B cell (primary cell): ENCODE measurements at regions not wholly inside any gene's neighbourhood (a gene's known extent, or its start where the extent isn't known, plus 50 kb on each side); places are given as distances from the start of the nearest gene placed in this dataset.

ENCODE experiments used
- ATAC-seq: fragments of 200-7000 bp; cut with Tn5 transposase; one replicate; pipeline ENCODE4 v1.10.0; 2021; ENCODE audit warnings: low read depth, mild to moderate bottlenecking, moderate number of reproducible peaks, moderate library complexity
- CTCF ChIA-PET: fragments of 350-600 bp; sonication (Branson Sonifier 250); formaldehyde crosslinking; loops from one replicate; lab custom pipeline; 2021; ENCODE audit warnings: antibody characterized with exemption, inconsistent platforms; lab: Charles Lee
- POLR2A ChIA-PET: fragments of 350-600 bp; sonication (Branson Sonifier 250); formaldehyde crosslinking; loops from one replicate; lab custom pipeline; 2021; ENCODE audit warnings: antibody characterized with exemption; lab: Charles Lee
- DNase-seq: peaks from one replicate; pipeline ENCODE4 v3.0.0; 2013
- H2AFZ ChIP-seq: 2 replicates; pipeline ENCODE4 v1.6.1; 2012; ENCODE audit warnings: mild to moderate bottlenecking, low read depth, low read length; ENCODE audit not compliant: insufficient read depth, poor library complexity, severe bottlenecking
- H3K27ac ChIP-seq, 2 donors: 1 replicate in 1 of 2; 2 replicates in 1 of 2; pipeline ENCODE4 v1.5.1; 2012 to 2013; ENCODE audit warnings: low read length in 2 of 2, mild to moderate bottlenecking in 2 of 2, moderate library complexity in 1 of 2
- H3K27me3 ChIP-seq, 4 experiments: fragments of 200-600 bp in 1 of 4; sonication (generic) in 1 of 4; replicated peaks in 1 of 4; 1 replicate in 2 of 4; 2 replicates in 2 of 4; pipeline versions ENCODE4 v1.6.1 to v1.7.0; 2013 to 2016; ENCODE audit warnings: low read length in 3 of 4, mild to moderate bottlenecking in 2 of 4, mixed read lengths in 1 of 4, moderate library complexity in 1 of 4; ENCODE audit not compliant: insufficient read depth in 4 of 4, control insufficient read depth in 3 of 4; ENCODE audit errors: control extremely low read depth in 1 of 4
- H3K36me3 ChIP-seq, 2 experiments: replicated peaks in 1 of 2; 1 replicate in 1 of 2; 2 replicates in 1 of 2; pipeline versions ENCODE4 v1.6.1 to v1.7.1; 2013; ENCODE audit warnings: low read length in 1 of 2; ENCODE audit not compliant: insufficient read depth in 2 of 2, control insufficient read depth in 1 of 2; ENCODE audit errors: control extremely low read depth in 1 of 2, extremely low read depth in 1 of 2
- H3K4me1 ChIP-seq, 2 donors: fragments of 200-600 bp in 1 of 2; sonication (generic) in 1 of 2; 1 replicate in 1 of 2; 2 replicates in 1 of 2; pipeline versions ENCODE4 v1.5.1 to v1.6.1; 2013 to 2017; ENCODE audit warnings: low read length in 2 of 2; ENCODE audit not compliant: control insufficient read depth in 2 of 2, insufficient read depth in 2 of 2
- H3K4me2 ChIP-seq: replicated peaks from 2 replicates; pipeline ENCODE3; 2012; ENCODE audit warnings: mild to moderate bottlenecking, low read depth, low read length; ENCODE audit not compliant: poor library complexity, severe bottlenecking
- H3K4me3 ChIP-seq, 5 experiments: fragments of 200-600 bp in 1 of 5; sonication (generic) in 1 of 5; 1 replicate in 3 of 5; 2 replicates in 2 of 5; pipeline versions ENCODE4 v1.5.1 to v1.7.0; 2011 to 2016; ENCODE audit warnings: low read length in 4 of 5, mild to moderate bottlenecking in 4 of 5, low read depth in 2 of 5, control low read depth in 1 of 5, moderate library complexity in 1 of 5; ENCODE audit not compliant: insufficient read depth in 1 of 5; ENCODE audit errors: control extremely low read depth in 1 of 5, extremely low read depth in 1 of 5
- H3K79me2 ChIP-seq: fragments of 200-600 bp; sonication (generic); one replicate; pipeline ENCODE4 v1.6.0; 2016; ENCODE audit warnings: low read length; ENCODE audit not compliant: control insufficient read depth, insufficient read depth
- H3K9ac ChIP-seq: fragments of 200-600 bp; sonication (generic); 2 replicates; pipeline ENCODE4 v1.6.1; 2017; ENCODE audit warnings: mild to moderate bottlenecking, low read length, moderate library complexity
- H3K9me3 ChIP-seq, 3 donors: one replicate each; pipeline versions ENCODE4 v1.6.1 to v1.7.1; 2013; ENCODE audit warnings: low read length in 2 of 3; ENCODE audit not compliant: control insufficient read depth in 2 of 3, insufficient read depth in 1 of 3; ENCODE audit errors: control extremely low read depth in 1 of 3
- H4K20me1 ChIP-seq: 2 replicates; pipeline ENCODE4 v1.6.0; 2012; ENCODE audit warnings: mild to moderate bottlenecking, low read length; ENCODE audit not compliant: insufficient read depth, control insufficient read depth, poor library complexity, severe bottlenecking
- H3K27ac Mint-ChIP-seq: one replicate; pipeline ENCODE4 v1.8.0; 2021; ENCODE audit warnings: mixed read lengths
- H3K27me3 Mint-ChIP-seq: one replicate; pipeline ENCODE4 v1.8.0; 2021; ENCODE audit warnings: mixed read lengths
- H3K4me1 Mint-ChIP-seq: one replicate; pipeline ENCODE4 v1.8.0; 2021; ENCODE audit warnings: mixed read lengths
- H3K4me3 Mint-ChIP-seq: one replicate; pipeline ENCODE4 v1.8.0; 2021; ENCODE audit warnings: mixed read lengths
- H3K9me3 Mint-ChIP-seq: one replicate; pipeline ENCODE4 v1.8.0; 2022; ENCODE audit warnings: mixed read lengths; ENCODE audit not compliant: insufficient read depth
- CTCF ChIP-seq: fragments of 200-600 bp; IDR thresholded peaks from one replicate; pipeline ENCODE4 v1.8.0; 2022; ENCODE audit warnings: antibody characterized with exemption, mild to moderate bottlenecking
- EZH2 ChIP-seq: IDR thresholded peaks from 2 replicates; pipeline ENCODE4 v1.6.1; 2012; ENCODE audit warnings: borderline replicate concordance, low read depth, mild to moderate bottlenecking, moderate library complexity, low read length; ENCODE audit not compliant: insufficient read depth, poor library complexity, severe bottlenecking
- WGBS: methylation state at CpG from one replicate; pipeline ENCODE4 v1.1.5; 2013; ENCODE audit warnings: missing lambda C conversion rate; ENCODE audit not compliant: insufficient coverage; 5-methylcytosine and 5-hydroxymethylcytosine counted together
- intact Hi-C: fragments of 100-400 bp; cut with micrococcal nuclease; formaldehyde crosslinking; loops from one replicate; pipeline ENCODE4 v1.10.0; 2022

- Histone ChIP-seq H3K9ac (no peak overlapping the region), H3K36me3 (no peaks in the 10 kb centered on the region), H2AFZ (no peak overlapping the region), H3K9me3 (no peaks in the 10 kb centered on the region), H3K4me2 (no peak overlapping the region), H3K4me1 (no peaks in the 10 kb centered on the region), H4K20me1 (no peaks in the 10 kb centered on the region), H3K27me3 (no peaks in the 10 kb centered on the region), H3K27ac (no peak overlapping the region), H3K79me2 (no peaks in the 10 kb centered on the region), H3K4me3 (no peak overlapping the region)
- Mint-ChIP-seq H3K4me1 (no peaks in the 10 kb centered on the region), H3K4me3 (no peak overlapping the region), H3K27me3 (peaks cover 23% of the 10 kb centered on the region), H3K27ac (no peak overlapping the region), H3K9me3 (no peaks in the 10 kb centered on the region)
- WGBS = no CpG with 5 or more reads among the region's 2 CpGs
- no peak for ATAC-seq
- CTCF ChIA-PET = no interaction called here
- no peak for TF ChIP-seq EZH2
- no peak for TF ChIP-seq CTCF
- POLR2A ChIA-PET = no interaction called here
- intact Hi-C loops = no loop called here
- no peak for DNase-seq
Observed at GRCh38 chr2:226559536-226559935, 240.1 kb downstream of the IRS1 start.

- peaks cover 21% of the 10 kb centered on the region for H3K27me3 Mint-ChIP-seq
- H3K4me1 Mint-ChIP-seq = no peaks in the 10 kb centered on the region
- H3K9me3 Mint-ChIP-seq = no peaks in the 10 kb centered on the region
- H3K27ac Mint-ChIP-seq = no peak overlapping the region
- Histone ChIP-seq H3K9me3 (no peaks in the 10 kb centered on the region), H3K36me3 (no peaks in the 10 kb centered on the region), H3K9ac (no peak overlapping the region), H3K27me3 (no peaks in the 10 kb centered on the region), H3K27ac (no peak overlapping the region), H3K4me2 (no peak overlapping the region), H3K4me1 (no peaks in the 10 kb centered on the region), H3K79me2 (no peaks in the 10 kb centered on the region), H3K4me3 (no peak overlapping the region), H4K20me1 (no peaks in the 10 kb centered on the region), H2AFZ (no peak overlapping the region)
- no peak for ATAC-seq
- DNase-seq = no peak
- intact Hi-C loops = no loop called here
- CTCF ChIA-PET = interaction anchor here (1.6 kb wide), 1 partner anchor 244 kb away, joined by 3 read pairs; no protein-coding TSS in a partner anchor
- POLR2A ChIA-PET = no interaction called here
- TF ChIP-seq CTCF = no peak
- no peak overlapping the region for H3K4me3 Mint-ChIP-seq
- WGBS = 83% methylated on average over 3 of the region's 5 CpGs
Observed at GRCh38 chr2:226558418-226558817, 241.2 kb downstream of the IRS1 start.
